Astrocyte (in vitro differentiated cells and primary cell): ENCODE measurements at regions not wholly inside any gene's neighbourhood (a gene's known extent, or its start where the extent isn't known, plus 50 kb on each side); places are given as distances from the start of the nearest gene placed in this dataset.

Source experiments
- DNase-seq: peaks from one replicate; pipeline ENCODE4 v3.0.0-alpha.2; 2010; ENCODE audit warnings: low read depth
- FAIRE-seq: peaks from 2 replicates; lab custom pipeline; 2011; peaks lifted over from hg19 to GRCh38; lab: Jason Lieb, UNC
- H2AFZ ChIP-seq: 2 replicates; pipeline ENCODE4 v1.6.0; 2012; ENCODE audit warnings: low read depth, low read length, inconsistent platforms
- H3K27ac ChIP-seq: 2 replicates; pipeline ENCODE4 v1.5.1; 2011; ENCODE audit warnings: low read depth, low read length, inconsistent platforms
- H3K27me3 ChIP-seq: 2 replicates; pipeline ENCODE4 v1.6.0; 2011; ENCODE audit warnings: low read length, inconsistent platforms; ENCODE audit not compliant: insufficient read depth
- H3K36me3 ChIP-seq: 2 replicates; pipeline ENCODE4 v1.5.1; 2011; ENCODE audit warnings: low read length, inconsistent platforms; ENCODE audit not compliant: insufficient read depth
- H3K4me1 ChIP-seq: 2 replicates; pipeline ENCODE4 v1.5.1; 2011; ENCODE audit warnings: low read length, inconsistent platforms; ENCODE audit not compliant: insufficient read depth
- H3K4me2 ChIP-seq: 2 replicates; pipeline ENCODE4 v1.6.0; 2012; ENCODE audit warnings: low read length, inconsistent platforms
- H3K4me3 ChIP-seq: 2 replicates; pipeline ENCODE4 v1.5.1; 2011; ENCODE audit warnings: low read depth, mild to moderate bottlenecking, low read length, inconsistent platforms; ENCODE audit not compliant: insufficient read depth
- H3K79me2 ChIP-seq: 2 replicates; pipeline ENCODE4 v1.6.0; 2012; ENCODE audit warnings: mild to moderate bottlenecking, low read length, inconsistent platforms; ENCODE audit not compliant: insufficient read depth
- H3K9ac ChIP-seq: 2 replicates; pipeline ENCODE4 v1.6.0; 2012; ENCODE audit warnings: mild to moderate bottlenecking, low read length, inconsistent platforms
- H3K9me3 ChIP-seq: 2 replicates; pipeline ENCODE4 v1.5.1; 2012; ENCODE audit warnings: low read depth, mild to moderate bottlenecking, low read length, inconsistent platforms; ENCODE audit not compliant: insufficient read depth
- H4K20me1 ChIP-seq: 2 replicates; pipeline ENCODE4 v1.6.0; 2012; ENCODE audit warnings: low read length, inconsistent platforms; ENCODE audit not compliant: insufficient read depth
- H3K27ac Mint-ChIP-seq: one replicate; pipeline ENCODE4 v1.8.0; 2021; ENCODE audit warnings: mild to moderate bottlenecking, mixed read lengths; ENCODE audit not compliant: unreplicated experiment
- H3K27me3 Mint-ChIP-seq: one replicate; pipeline ENCODE4 v1.8.0; 2021; ENCODE audit warnings: low read depth, mixed read lengths; ENCODE audit not compliant: unreplicated experiment
- H3K36me3 Mint-ChIP-seq: one replicate; pipeline ENCODE4 v1.8.0; 2021; ENCODE audit warnings: low read depth, mixed read lengths; ENCODE audit not compliant: unreplicated experiment
- H3K4me1 Mint-ChIP-seq: one replicate; pipeline ENCODE4 v1.8.0; 2021; ENCODE audit warnings: low read depth, mixed read lengths; ENCODE audit not compliant: unreplicated experiment
- H3K4me3 Mint-ChIP-seq: one replicate; pipeline ENCODE4 v1.8.0; 2021; ENCODE audit warnings: mild to moderate bottlenecking, moderate library complexity, mixed read lengths; ENCODE audit not compliant: unreplicated experiment
- H3K9me3 Mint-ChIP-seq: one replicate; pipeline ENCODE4 v1.8.0; 2021; ENCODE audit warnings: mild to moderate bottlenecking, mixed read lengths; ENCODE audit not compliant: unreplicated experiment
- EZH2 ChIP-seq: IDR thresholded peaks from 2 replicates; pipeline ENCODE4 v1.6.1; 2012; ENCODE audit warnings: mild to moderate bottlenecking, low read length, inconsistent platforms; ENCODE audit not compliant: insufficient read depth
- TF ChIP-seq, protein P1 (sequence below): IDR thresholded peaks from 2 replicates; pipeline ENCODE4 v1.5.1; 2011; ENCODE audit warnings: low read depth, mild to moderate bottlenecking, inconsistent platforms, low read length, moderate library complexity; ENCODE audit not compliant: insufficient read depth

DNA sequence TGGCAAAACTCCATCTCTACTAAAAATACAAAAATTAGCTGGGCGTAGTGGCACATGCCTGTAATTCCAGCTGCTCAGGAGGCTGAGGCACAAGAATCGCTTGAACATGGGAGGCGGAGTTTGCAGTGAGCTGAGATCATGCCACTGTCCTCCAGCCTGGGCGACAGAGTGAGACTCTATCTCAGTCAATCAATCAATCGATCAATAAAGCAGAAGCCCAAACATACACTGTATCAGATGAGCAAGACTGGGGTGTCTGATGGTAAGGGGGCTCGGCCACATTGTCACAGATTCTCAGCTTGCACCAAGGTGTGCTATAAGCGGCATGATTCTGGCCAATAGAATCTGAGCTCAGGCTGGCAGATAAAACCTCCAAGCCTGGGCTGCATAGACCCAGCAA lies 261.1 kb downstream of the BUD13 start:
- peaks cover 7% of the 10 kb centered on the region for H3K9me3 Mint-ChIP-seq
- H3K4me3 Mint-ChIP-seq = no peak overlapping the region
- Histone ChIP-seq H3K36me3 (no peaks in the 10 kb centered on the region), H3K9me3 (no peaks in the 10 kb centered on the region), H3K9ac (no peak overlapping the region), H3K4me2 (no peak overlapping the region), H3K27me3 (peaks cover 2% of the 10 kb centered on the region), H3K4me1 (no peaks in the 10 kb centered on the region), H3K79me2 (no peaks in the 10 kb centered on the region), H3K27ac (no peak overlapping the region), H3K4me3 (no peak overlapping the region), H2AFZ (no peak overlapping the region), H4K20me1 (no peaks in the 10 kb centered on the region)
- peaks cover 55% of the 10 kb centered on the region for H3K27me3 Mint-ChIP-seq
- no peak for TF ChIP-seq EZH2
- TF ChIP-seq, protein P1, sequence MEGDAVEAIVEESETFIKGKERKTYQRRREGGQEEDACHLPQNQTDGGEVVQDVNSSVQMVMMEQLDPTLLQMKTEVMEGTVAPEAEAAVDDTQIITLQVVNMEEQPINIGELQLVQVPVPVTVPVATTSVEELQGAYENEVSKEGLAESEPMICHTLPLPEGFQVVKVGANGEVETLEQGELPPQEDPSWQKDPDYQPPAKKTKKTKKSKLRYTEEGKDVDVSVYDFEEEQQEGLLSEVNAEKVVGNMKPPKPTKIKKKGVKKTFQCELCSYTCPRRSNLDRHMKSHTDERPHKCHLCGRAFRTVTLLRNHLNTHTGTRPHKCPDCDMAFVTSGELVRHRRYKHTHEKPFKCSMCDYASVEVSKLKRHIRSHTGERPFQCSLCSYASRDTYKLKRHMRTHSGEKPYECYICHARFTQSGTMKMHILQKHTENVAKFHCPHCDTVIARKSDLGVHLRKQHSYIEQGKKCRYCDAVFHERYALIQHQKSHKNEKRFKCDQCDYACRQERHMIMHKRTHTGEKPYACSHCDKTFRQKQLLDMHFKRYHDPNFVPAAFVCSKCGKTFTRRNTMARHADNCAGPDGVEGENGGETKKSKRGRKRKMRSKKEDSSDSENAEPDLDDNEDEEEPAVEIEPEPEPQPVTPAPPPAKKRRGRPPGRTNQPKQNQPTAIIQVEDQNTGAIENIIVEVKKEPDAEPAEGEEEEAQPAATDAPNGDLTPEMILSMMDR = no peak
- FAIRE-seq (no peak), DNase-seq (no peak)
- H3K36me3 Mint-ChIP-seq = peaks cover 2% of the 10 kb centered on the region
- H3K4me1 Mint-ChIP-seq = peaks cover 5% of the 10 kb centered on the region
- no peak overlapping the region for H3K27ac Mint-ChIP-seq

DNA sequence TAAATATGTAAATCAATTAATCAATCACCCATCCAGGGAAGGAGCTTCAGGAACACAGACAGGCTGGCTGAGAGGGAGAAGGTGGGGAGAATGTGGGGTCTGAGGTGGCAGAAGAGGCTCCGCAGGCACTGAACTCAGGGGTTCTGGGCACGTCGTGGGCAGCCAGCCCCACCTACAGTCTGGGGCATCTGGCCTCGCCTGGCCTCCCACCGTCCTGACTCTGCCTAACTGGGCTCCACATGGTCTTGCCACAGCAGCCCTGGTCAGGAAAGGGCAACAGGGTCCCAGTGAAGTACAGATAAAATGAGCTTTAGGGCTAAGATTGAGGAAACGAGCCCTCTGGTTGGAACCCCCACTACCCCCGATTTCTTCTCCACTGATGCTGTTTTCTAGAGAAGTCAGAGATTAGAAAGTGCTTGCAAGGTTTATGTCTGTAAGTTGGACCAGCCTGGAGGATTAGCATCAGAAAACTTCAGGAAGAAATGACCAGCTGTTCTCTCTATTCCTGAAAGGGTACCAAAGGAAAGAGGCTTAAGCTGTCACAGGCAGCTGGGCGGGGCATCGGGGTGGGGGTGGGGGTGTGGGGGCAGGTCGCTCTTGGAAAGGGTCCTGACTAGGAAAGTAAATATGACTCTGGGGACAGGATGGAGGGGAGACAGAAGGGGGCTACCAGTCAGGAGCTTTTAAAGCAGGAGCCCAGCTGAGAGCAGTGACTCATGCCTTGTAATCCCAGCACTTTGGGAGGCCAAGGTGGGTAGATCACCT lies 261.7 kb downstream of the BUD13 start:
- no peak overlapping the region for H2AFZ ChIP-seq
- peaks cover 5% of the 10 kb centered on the region for H3K27me3 ChIP-seq
- no peaks in the 10 kb centered on the region for H4K20me1 ChIP-seq
- no peak overlapping the region for H3K4me2 ChIP-seq
- no peaks in the 10 kb centered on the region for H3K9me3 ChIP-seq
- no peak for FAIRE-seq
- H3K4me1 ChIP-seq = no peaks in the 10 kb centered on the region
- no peak overlapping the region for H3K9ac ChIP-seq
- H3K36me3 ChIP-seq = no peaks in the 10 kb centered on the region
- DNase-seq = no peak
- no peak for TF ChIP-seq EZH2
- TF ChIP-seq, protein P1 = no peak
- no peak overlapping the region for H3K27ac ChIP-seq
- Mint-ChIP-seq H3K4me3 (no peak overlapping the region), H3K27me3 (peaks cover 59% of the 10 kb centered on the region), H3K27ac (no peak overlapping the region), H3K9me3 (peaks cover 7% of the 10 kb centered on the region), H3K36me3 (peaks cover 2% of the 10 kb centered on the region), H3K4me1 (peaks cover 5% of the 10 kb centered on the region)
- no peaks in the 10 kb centered on the region for H3K79me2 ChIP-seq
- H3K4me3 ChIP-seq = no peak overlapping the region

DNA sequence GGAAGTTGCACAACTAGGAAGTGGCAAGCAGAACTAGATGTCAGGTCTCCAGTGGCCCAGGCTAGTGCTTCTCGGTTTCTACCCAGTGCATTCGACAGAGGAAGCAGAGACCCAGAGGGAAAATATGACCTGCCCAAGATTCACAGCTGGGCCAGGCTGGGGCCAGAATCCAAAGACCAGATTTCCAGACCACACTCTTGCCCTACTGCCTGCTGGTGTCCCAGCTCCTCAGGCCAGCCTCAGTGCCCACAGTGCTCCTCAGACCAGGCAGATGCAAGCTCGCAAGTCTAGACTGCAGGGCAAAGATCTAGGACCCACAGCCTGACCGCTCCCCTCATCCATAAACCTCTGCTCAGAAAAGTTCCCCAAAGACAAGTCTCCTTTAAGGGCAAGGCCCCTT lies 262.6 kb downstream of the BUD13 start:
- FAIRE-seq (no peak), DNase-seq (no peak)
- H3K79me2 ChIP-seq = no peaks in the 10 kb centered on the region
- peaks cover 8% of the 10 kb centered on the region for H3K9me3 Mint-ChIP-seq
- no peaks in the 10 kb centered on the region for H3K9me3 ChIP-seq
- no peak overlapping the region for H3K27ac Mint-ChIP-seq
- no peak overlapping the region for H3K27ac ChIP-seq
- H3K36me3 ChIP-seq = no peaks in the 10 kb centered on the region
- H3K4me2 ChIP-seq = no peak overlapping the region
- H3K4me1 ChIP-seq = no peaks in the 10 kb centered on the region
- no peaks in the 10 kb centered on the region for H4K20me1 ChIP-seq
- peaks cover 4% of the 10 kb centered on the region for H3K36me3 Mint-ChIP-seq
- H3K9ac ChIP-seq = no peak overlapping the region
- H3K4me1 Mint-ChIP-seq = peaks cover 5% of the 10 kb centered on the region
- H3K4me3 ChIP-seq = no peak overlapping the region
- no peak overlapping the region for H3K4me3 Mint-ChIP-seq
- no peak for TF ChIP-seq EZH2
- TF ChIP-seq, protein P1 = no peak
- peaks cover 11% of the 10 kb centered on the region for H3K27me3 ChIP-seq
- peaks cover 62% of the 10 kb centered on the region for H3K27me3 Mint-ChIP-seq
- no peak overlapping the region for H2AFZ ChIP-seq
